Suprapubic skin (tissue), 3 donors: ENCODE measurements at regions not wholly inside any gene's neighbourhood (a gene's known extent, or its start where the extent isn't known, plus 50 kb on each side); places are given as distances from the start of the nearest gene placed in this dataset.

Experiments used
- CTCF ChIP-seq, 2 donors: fragments of 200-600 bp in 1 of 2; fragments of 450-650 bp in 1 of 2; sonication (generic) in 1 of 2; IDR thresholded peaks; one replicate each; pipeline ENCODE4 v1.5.1; 2016 to 2019; ENCODE audit warnings: antibody characterized with exemption in 2 of 2, mild to moderate bottlenecking in 1 of 2, moderate library complexity in 1 of 2
- POLR2A ChIP-seq, 2 donors: fragments of 450-650 bp; IDR thresholded peaks; one replicate each; pipeline ENCODE4 v1.6.1; 2017; ENCODE audit warnings: antibody characterized with exemption in 2 of 2, mild to moderate bottlenecking in 2 of 2, moderate library complexity in 2 of 2

GRCh38 chr10:107942826-107943225 is 778.3 kb upstream of the SORCS1 start:
- TF ChIP-seq POLR2A (IDR thresholded peaks at IDR 0.05) (no peak), CTCF (IDR thresholded peaks at IDR 0.05) (no peak)
